Parathyroid adenoma (tissue), 2 donors: ENCODE measurements at regions not wholly inside any gene's neighbourhood (a gene's known extent, or its start where the extent isn't known, plus 50 kb on each side); places are given as distances from the start of the nearest gene placed in this dataset.

Experiments
- H2AFZ ChIP-seq: fragments of 300-600 bp; sonication (generic); one replicate; pipeline ENCODE4 v1.7.0; 2017; ENCODE audit warnings: antibody characterized with exemption, mild to moderate bottlenecking
- H3K27ac ChIP-seq: fragments of 300-600 bp; sonication (generic); one replicate; pipeline ENCODE4 v1.7.0; 2017
- H3K27me3 ChIP-seq: fragments of 300-600 bp; sonication (generic); one replicate; pipeline ENCODE4 v1.7.0; 2017; ENCODE audit warnings: low read length; ENCODE audit not compliant: control insufficient read depth, insufficient read depth
- H3K36me3 ChIP-seq: fragments of 300-600 bp; sonication (generic); one replicate; pipeline ENCODE4 v1.7.0; 2017; ENCODE audit warnings: low read length; ENCODE audit not compliant: control insufficient read depth, insufficient read depth
- H3K4me1 ChIP-seq: fragments of 300-600 bp; sonication (generic); one replicate; pipeline ENCODE4 v1.7.0; 2017; ENCODE audit warnings: control low read depth
- H3K4me2 ChIP-seq: fragments of 300-600 bp; sonication (generic); one replicate; pipeline ENCODE4 v1.7.0; 2017; ENCODE audit warnings: low read length
- H3K4me3 ChIP-seq: fragments of 300-600 bp; sonication (generic); one replicate; pipeline ENCODE4 v1.7.0; 2017; ENCODE audit warnings: low read depth, low read length
- H3K79me2 ChIP-seq: fragments of 300-600 bp; sonication (generic); one replicate; pipeline ENCODE4 v1.7.0; 2017; ENCODE audit warnings: control low read depth
- H3K9ac ChIP-seq: fragments of 300-600 bp; sonication (generic); one replicate; pipeline ENCODE4 v1.7.0; 2017; ENCODE audit warnings: mild to moderate bottlenecking
- H3K9me3 ChIP-seq: fragments of 300-600 bp; sonication (generic); one replicate; pipeline ENCODE4 v1.7.0; 2017; ENCODE audit warnings: low read length; ENCODE audit not compliant: control insufficient read depth
- CTCF ChIP-seq: fragments of 300-600 bp; sonication (generic); IDR thresholded peaks from one replicate; pipeline ENCODE4 v1.7.0; 2017; ENCODE audit warnings: antibody characterized with exemption, mild to moderate bottlenecking
- donor health status: primary hyperparathyroidism.

DNA sequence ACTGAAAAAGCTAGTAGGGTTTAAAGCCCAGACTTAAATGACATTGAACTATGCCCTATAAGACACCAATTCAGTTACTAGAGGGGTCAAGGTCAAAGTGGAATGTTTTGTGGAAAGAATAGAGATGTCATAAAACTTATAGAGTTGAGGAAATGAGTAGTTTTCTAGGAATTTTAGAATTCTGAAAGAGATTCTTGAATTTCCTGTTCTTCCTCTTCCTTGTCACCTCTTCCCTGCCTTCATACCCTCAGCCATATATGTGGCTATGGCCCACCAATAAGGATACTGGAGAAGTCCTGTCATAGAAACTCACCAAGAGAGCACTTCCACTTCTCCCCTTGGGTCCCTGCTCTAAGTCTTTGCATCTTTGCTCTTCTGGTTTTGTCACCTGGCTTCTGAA lies 104.9 kb upstream of the TGFBR2 start:
- Histone ChIP-seq H3K4me1 (no peaks in the 10 kb centered on the region), H3K79me2 (no peaks in the 10 kb centered on the region)

GRCh38 chr3:30502051-30502741 lies 104.2 kb upstream of the TGFBR2 start:
- H3K4me1 ChIP-seq = no peaks in the 10 kb centered on the region
- no peak overlapping the region for H2AFZ ChIP-seq
- no peaks in the 10 kb centered on the region for H3K36me3 ChIP-seq
- H3K4me2 ChIP-seq = no peak overlapping the region
- no peaks in the 10 kb centered on the region for H3K79me2 ChIP-seq
- no peaks in the 10 kb centered on the region for H3K9me3 ChIP-seq
- no peaks in the 10 kb centered on the region for H3K27me3 ChIP-seq
- H3K27ac ChIP-seq = no peak overlapping the region
- no peak for TF ChIP-seq CTCF
- no peak overlapping the region for H3K4me3 ChIP-seq
- no peak overlapping the region for H3K9ac ChIP-seq

More for the DNA sequence above, 104.9 kb upstream of the TGFBR2 start:
- Histone ChIP-seq H3K27me3 (no peaks in the 10 kb centered on the region), H3K9ac (no peak overlapping the region), H3K4me3 (no peak overlapping the region), H3K4me2 (no peak overlapping the region), H2AFZ (no peak overlapping the region), H3K27ac (no peak overlapping the region), H3K9me3 (no peaks in the 10 kb centered on the region), H3K36me3 (no peaks in the 10 kb centered on the region)
- TF ChIP-seq CTCF = no peak

- no peak overlapping the region for H2AFZ ChIP-seq
- no peaks in the 10 kb centered on the region for H3K27me3 ChIP-seq
- H3K9me3 ChIP-seq = no peaks in the 10 kb centered on the region
- H3K9ac ChIP-seq = no peak overlapping the region
- H3K27ac ChIP-seq = no peak overlapping the region
- TF ChIP-seq CTCF = no peak
- no peaks in the 10 kb centered on the region for H3K79me2 ChIP-seq
- H3K36me3 ChIP-seq = no peaks in the 10 kb centered on the region
- H3K4me2 ChIP-seq = no peak overlapping the region
- H3K4me3 ChIP-seq = no peak overlapping the region
- H3K4me1 ChIP-seq = no peaks in the 10 kb centered on the region
Observed at GRCh38 chr3:30502742-30503073, 103.7 kb upstream of the TGFBR2 start.

DNA sequence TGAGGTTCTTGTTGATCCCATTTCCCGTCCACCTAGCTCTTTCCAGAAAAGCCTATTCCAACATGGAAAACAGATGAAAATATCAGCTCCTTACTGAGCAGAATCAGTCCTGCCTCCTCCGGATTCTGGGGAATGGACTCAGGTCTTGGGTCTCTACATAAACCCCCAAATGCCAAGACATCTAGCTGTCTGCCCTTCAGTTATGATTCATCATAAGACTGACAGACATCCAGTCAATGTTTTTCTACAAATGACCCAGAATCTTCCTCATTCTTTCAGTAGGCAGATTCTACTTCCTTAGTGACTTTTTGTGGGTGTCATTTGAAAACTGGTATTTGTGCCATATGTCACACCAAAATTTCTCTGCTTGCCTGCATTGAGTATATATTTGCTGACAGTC lies 103.0 kb upstream of the TGFBR2 start:
- H3K4me2 ChIP-seq = no peak overlapping the region
- no peaks in the 10 kb centered on the region for H3K36me3 ChIP-seq
- H2AFZ ChIP-seq = no peak overlapping the region
- H3K79me2 ChIP-seq = no peaks in the 10 kb centered on the region
- H3K4me1 ChIP-seq = no peaks in the 10 kb centered on the region
- H3K27ac ChIP-seq = no peak overlapping the region
- H3K4me3 ChIP-seq = no peak overlapping the region
- H3K9ac ChIP-seq = no peak overlapping the region
- no peak for TF ChIP-seq CTCF
- no peaks in the 10 kb centered on the region for H3K27me3 ChIP-seq
- no peaks in the 10 kb centered on the region for H3K9me3 ChIP-seq

DNA sequence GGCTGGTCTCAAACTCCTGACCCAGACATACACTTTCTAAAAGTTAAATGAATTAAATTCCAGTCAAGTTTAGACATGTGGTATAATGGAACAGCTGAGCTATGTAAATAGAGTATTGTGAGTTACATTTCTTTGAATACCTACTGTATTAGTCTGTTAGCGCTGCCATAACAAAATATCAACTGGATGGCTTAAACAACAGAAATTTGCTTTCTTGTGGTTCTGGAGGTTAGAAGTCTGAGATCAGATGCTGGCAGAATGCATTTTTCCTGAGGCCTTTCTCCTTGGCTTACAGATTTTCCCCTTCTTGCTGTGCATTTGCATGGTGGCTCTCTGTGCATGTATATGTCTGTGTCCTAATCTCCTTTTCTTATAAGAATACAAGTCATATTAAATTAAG lies 101.5 kb upstream of the TGFBR2 start:
- TF ChIP-seq CTCF = no peak
- Histone ChIP-seq H3K4me1 (no peaks in the 10 kb centered on the region), H2AFZ (no peak overlapping the region), H3K27me3 (no peaks in the 10 kb centered on the region), H3K4me2 (no peak overlapping the region), H3K9ac (no peak overlapping the region), H3K27ac (no peak overlapping the region), H3K79me2 (no peaks in the 10 kb centered on the region), H3K9me3 (no peaks in the 10 kb centered on the region), H3K36me3 (no peaks in the 10 kb centered on the region), H3K4me3 (no peak overlapping the region)
